Transverse colon (tissue), 4 donors: ENCODE measurements at regions not wholly inside any gene's neighbourhood (a gene's known extent, or its start where the extent isn't known, plus 50 kb on each side); places are given as distances from the start of the nearest gene placed in this dataset.

ENCODE experiments used
- DNase-seq: peaks from one replicate; pipeline ENCODE4 v3.0.0-alpha.2; 2019
- H3K27ac ChIP-seq, 4 donors: fragments of 200-600 bp; sonication (generic); 2 replicates each; pipeline ENCODE4 v1.5.1; 2016 to 2018; ENCODE audit warnings: inconsistent platforms in 4 of 4
- H3K27me3 ChIP-seq: fragments of 200-600 bp; sonication (generic); 2 replicates; pipeline ENCODE4 v1.5.1; 2017; ENCODE audit warnings: inconsistent platforms
- H3K36me3 ChIP-seq, 4 donors: fragments of 200-600 bp; sonication (generic); 2 replicates each; pipeline ENCODE4 v1.5.1; 2017 to 2019; ENCODE audit warnings: inconsistent platforms in 4 of 4
- H3K4me1 ChIP-seq, 4 donors: fragments of 200-600 bp; sonication (generic); 2 replicates each; pipeline ENCODE4 v1.5.1; 2017 to 2020; ENCODE audit warnings: inconsistent platforms in 4 of 4
- H3K4me3 ChIP-seq, 4 donors: fragments of 200-600 bp; sonication (generic); 1 replicate in 1 of 4; 2 replicates in 3 of 4; pipeline versions ENCODE4 v1.5.1 to v1.6.1; 2017 to 2019; ENCODE audit warnings: inconsistent platforms in 4 of 4
- H3K9me3 ChIP-seq, 2 donors: fragments of 200-600 bp; sonication (generic); 2 replicates each; pipeline ENCODE4 v1.5.1; 2017 to 2019; ENCODE audit warnings: inconsistent platforms in 2 of 2
- EP300 ChIP-seq: sonication (generic); formaldehyde crosslinking; IDR thresholded peaks from one replicate; pipeline ENCODE4 v1.6.1; 2017; ENCODE audit warnings: antibody characterized with exemption, low read depth
- POLR2A ChIP-seq: fragments of 450-650 bp; IDR thresholded peaks from one replicate; pipeline ENCODE4 v1.6.1; 2016; ENCODE audit warnings: antibody characterized with exemption, mild to moderate bottlenecking, moderate library complexity
- POLR2AphosphoS5 ChIP-seq, 3 donors: sonication (generic); formaldehyde crosslinking; IDR thresholded peaks; one replicate each; pipeline ENCODE4 v1.6.1; 2016; ENCODE audit warnings: antibody characterized with exemption in 3 of 3
- WGBS, 2 donors: methylation state at CpG; one replicate each; pipeline ENCODE4 v1.1.5; 2018; ENCODE audit warnings: low coverage in 1 of 2; 5-methylcytosine and 5-hydroxymethylcytosine counted together
- in situ Hi-C, 4 donors: fragments of 200-750 bp; cut with MboI; loops; one replicate each; pipeline versions ENCODE4 v1.15.0 to v1.15.1; 2017; ENCODE audit warnings: low sequenced_read_pairs in 3 of 4, low pct_ligation_motif_present in 1 of 4, low pct_unique_long_range_greater_than_20kb in 1 of 4
- intact Hi-C: fragments of 100-400 bp; cut with DNase I; formaldehyde crosslinking; loops from one replicate; pipeline ENCODE4 v1.15.1; 2023; ENCODE audit warnings: low total_unique reads
- TF ChIP-seq, protein P1 (sequence below), 5 experiments: fragments of 200-600 bp in 3 of 5; fragments of 450-650 bp in 2 of 5; sonication (generic) in 3 of 5; IDR thresholded peaks; 1 replicate in 2 of 5; 2 replicates in 3 of 5; pipeline ENCODE4 v1.5.1; 2016 to 2017; ENCODE audit warnings: antibody characterized with exemption in 5 of 5, inconsistent platforms in 3 of 5, mild to moderate bottlenecking in 2 of 5, moderate library complexity in 1 of 5

DNA sequence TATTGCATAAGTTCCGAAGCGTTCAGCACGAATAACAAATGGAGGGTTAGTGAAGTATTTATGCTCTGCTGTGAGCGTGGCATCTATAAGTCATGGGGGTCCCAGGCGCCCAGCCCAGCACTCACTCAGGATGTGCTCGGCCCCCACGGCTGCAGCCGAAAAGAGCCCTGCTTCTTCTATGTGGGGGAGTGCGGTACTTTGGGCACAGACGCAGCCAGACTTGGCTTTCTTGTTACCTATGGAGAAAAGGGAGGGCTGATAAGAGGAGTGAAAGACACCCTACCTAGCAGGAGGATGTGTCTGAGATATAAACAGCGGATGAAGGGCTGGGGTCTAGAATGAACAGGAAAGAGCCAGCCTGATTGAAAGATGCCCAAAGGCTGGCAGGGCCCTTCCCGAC lies 51.4 kb downstream of the MRPL36 start:
- TF ChIP-seq, protein P1, sequence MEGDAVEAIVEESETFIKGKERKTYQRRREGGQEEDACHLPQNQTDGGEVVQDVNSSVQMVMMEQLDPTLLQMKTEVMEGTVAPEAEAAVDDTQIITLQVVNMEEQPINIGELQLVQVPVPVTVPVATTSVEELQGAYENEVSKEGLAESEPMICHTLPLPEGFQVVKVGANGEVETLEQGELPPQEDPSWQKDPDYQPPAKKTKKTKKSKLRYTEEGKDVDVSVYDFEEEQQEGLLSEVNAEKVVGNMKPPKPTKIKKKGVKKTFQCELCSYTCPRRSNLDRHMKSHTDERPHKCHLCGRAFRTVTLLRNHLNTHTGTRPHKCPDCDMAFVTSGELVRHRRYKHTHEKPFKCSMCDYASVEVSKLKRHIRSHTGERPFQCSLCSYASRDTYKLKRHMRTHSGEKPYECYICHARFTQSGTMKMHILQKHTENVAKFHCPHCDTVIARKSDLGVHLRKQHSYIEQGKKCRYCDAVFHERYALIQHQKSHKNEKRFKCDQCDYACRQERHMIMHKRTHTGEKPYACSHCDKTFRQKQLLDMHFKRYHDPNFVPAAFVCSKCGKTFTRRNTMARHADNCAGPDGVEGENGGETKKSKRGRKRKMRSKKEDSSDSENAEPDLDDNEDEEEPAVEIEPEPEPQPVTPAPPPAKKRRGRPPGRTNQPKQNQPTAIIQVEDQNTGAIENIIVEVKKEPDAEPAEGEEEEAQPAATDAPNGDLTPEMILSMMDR (IDR thresholded peaks at IDR 0.05): no peak
- TF ChIP-seq POLR2A (no peak), EP300 (no peak), POLR2AphosphoS5 (IDR thresholded peaks at IDR 0.05) (no peak)
- Histone ChIP-seq H3K9me3 (no peaks in the 10 kb centered on the region), H3K27me3 (peaks cover 2% of the 10 kb centered on the region), H3K4me3 (no peak overlapping the region), H3K36me3 (no peaks in the 10 kb centered on the region), H3K27ac (no peak overlapping the region), H3K4me1 (no peaks in the 10 kb centered on the region)
- WGBS, 2 donors: 85 to 90% methylated on average over 7 to 12 of the region's 12 CpGs
- in situ Hi-C loops (loop anchor here in 1 of 4 donors (25.0 kb wide), 1 partner anchor 264 kb away; no protein-coding TSS in a partner anchor), intact Hi-C loops (no loop called here)
- DNase-seq: no peak

DNA sequence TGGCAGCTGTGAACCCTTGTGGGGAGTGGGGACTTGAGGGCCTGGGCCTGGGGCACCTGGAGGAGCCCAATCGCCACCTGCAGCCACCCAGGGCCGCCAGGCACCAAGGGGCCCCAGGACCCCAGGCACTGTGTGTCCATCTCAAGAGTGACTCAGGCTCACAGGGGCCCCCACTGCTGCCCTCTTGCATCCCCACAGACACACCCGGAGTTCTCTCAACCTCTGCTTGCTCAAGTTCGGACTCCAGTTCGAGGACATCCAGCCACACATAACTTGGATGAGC lies 51.9 kb downstream of the MRPL36 start:
- Histone ChIP-seq H3K9me3 (no peaks in the 10 kb centered on the region), H3K4me3 (no peak overlapping the region), H3K4me1 (no peaks in the 10 kb centered on the region), H3K36me3 (no peaks in the 10 kb centered on the region), H3K27me3 (peaks cover 8% of the 10 kb centered on the region), H3K27ac (no peak overlapping the region)
- 80% methylated on average over 2 to 5 of the region's 5 CpGs for WGBS, 2 donors
- in situ Hi-C loops: loop anchor here in 1 of 4 donors (25.0 kb wide), 1 partner anchor 265 kb away; no protein-coding TSS in a partner anchor
- intact Hi-C loops: no loop called here
- DNase-seq: no peak
- TF ChIP-seq, protein P1 (IDR thresholded peaks at IDR 0.05): no peak
- no peak for TF ChIP-seq EP300
- TF ChIP-seq POLR2AphosphoS5 (IDR thresholded peaks at IDR 0.05): no peak
- no peak for TF ChIP-seq POLR2A

DNA sequence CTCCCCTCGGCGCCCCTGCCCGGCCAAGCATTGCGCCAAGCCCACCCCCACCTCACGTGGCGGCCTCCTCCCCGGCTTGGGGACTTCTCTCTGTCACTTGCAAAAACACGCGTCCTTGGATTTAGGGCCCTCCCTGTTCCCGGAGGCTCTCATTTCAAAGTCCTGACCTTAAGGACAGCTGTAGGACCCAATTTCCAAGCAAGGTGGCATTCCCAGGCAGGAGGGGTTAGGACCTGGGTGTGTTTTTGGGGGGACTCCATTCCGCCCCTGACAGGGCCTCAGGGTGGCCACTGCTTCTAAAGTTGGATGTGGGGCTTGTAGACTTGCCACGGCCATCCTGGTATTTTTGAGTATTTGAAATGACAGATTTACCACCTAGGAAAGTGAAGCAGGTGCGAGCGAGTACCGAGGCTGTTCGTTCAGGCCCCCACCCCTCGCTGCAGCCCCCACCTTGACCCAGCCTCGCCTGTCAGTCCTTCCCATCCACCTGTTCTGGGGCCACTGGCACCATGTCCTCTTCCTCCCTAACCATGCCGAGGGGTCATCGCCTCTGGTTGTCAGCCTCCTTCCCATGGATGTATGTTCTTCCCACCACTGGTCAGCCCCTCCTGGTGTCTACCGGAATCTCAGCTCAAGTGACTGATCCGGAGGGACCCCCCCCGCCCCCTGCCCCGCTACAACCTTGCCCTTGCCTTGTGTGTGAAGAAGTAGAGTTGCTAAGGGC lies 52.4 kb downstream of the MRPL36 start:
- TF ChIP-seq POLR2A: no peak
- TF ChIP-seq EP300: no peak
- TF ChIP-seq, protein P1 (IDR thresholded peaks at IDR 0.05): no peak
- no peak for TF ChIP-seq POLR2AphosphoS5 (IDR thresholded peaks at IDR 0.05)
- Histone ChIP-seq H3K27ac (no peak overlapping the region), H3K36me3 (no peaks in the 10 kb centered on the region), H3K9me3 (no peaks in the 10 kb centered on the region), H3K4me1 (no peaks in the 10 kb centered on the region), H3K4me3 (no peak overlapping the region), H3K27me3 (peaks cover 9% of the 10 kb centered on the region)
- WGBS, 2 donors: 79% methylated on average over 23 of the region's 24 CpGs; no CpG with 5 or more reads in 1 of the 2 donors
- DNase-seq: no peak
- intact Hi-C loops: no loop called here
- in situ Hi-C loops: loop anchor here in 1 of 4 donors (25.0 kb wide), 1 partner anchor 265 kb away; no protein-coding TSS in a partner anchor

DNA sequence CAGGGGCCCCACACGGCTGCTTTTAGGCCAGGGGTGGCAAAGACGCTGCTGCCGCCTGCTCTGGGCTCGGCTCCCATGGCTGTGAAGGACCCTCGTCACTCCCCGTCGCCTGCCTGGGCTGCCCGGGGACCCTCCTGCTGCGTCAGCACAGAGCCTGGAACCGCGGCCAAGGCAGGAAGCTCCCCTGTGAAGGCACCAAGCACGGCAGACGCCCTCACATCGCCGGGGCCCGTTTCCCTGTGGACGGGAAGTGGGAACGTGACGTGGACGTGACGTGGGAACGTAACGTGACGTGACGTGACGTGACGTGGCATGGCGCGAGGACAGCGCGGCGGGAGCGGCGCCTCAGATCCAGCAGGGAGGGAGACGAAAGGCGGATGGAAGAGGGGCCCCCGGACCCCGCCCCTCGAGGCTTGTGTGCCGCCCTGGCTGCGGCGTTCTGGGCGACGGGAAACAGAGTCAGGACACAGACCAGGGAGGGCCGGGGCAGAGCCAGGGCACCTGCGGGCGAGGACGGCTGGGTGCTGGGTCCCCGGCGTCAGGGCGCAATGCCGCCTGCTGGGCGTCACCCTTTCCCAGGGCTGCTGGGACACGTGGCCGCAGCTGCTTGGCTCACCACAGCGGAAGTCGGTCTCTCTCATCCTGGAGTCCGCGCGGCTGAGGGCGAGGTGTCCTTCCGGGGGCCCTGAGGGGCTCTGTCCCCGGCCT lies 53.1 kb downstream of the MRPL36 start:
- no peak overlapping the region for H3K27ac ChIP-seq
- H3K9me3 ChIP-seq: no peaks in the 10 kb centered on the region
- in situ Hi-C loops (loop anchor here in 1 of 4 donors (25.0 kb wide), 1 partner anchor 266 kb away; no protein-coding TSS in a partner anchor), intact Hi-C loops (no loop called here)
- no peaks in the 10 kb centered on the region for H3K36me3 ChIP-seq
- DNase-seq: peak; percentile 5
- WGBS, 2 donors: 89% methylated on average over 56 of the region's 63 CpGs; no CpG with 5 or more reads in 1 of the 2 donors
- H3K4me1 ChIP-seq: no peaks in the 10 kb centered on the region
- TF ChIP-seq EP300 (no peak), POLR2AphosphoS5 (IDR thresholded peaks at IDR 0.05) (no peak), POLR2A (no peak)
- TF ChIP-seq, protein P1 (IDR thresholded peaks at IDR 0.05): no peak
- H3K4me3 ChIP-seq: no peak overlapping the region
- H3K27me3 ChIP-seq: peaks cover 9% of the 10 kb centered on the region
